GM12874 (cell line): ENCODE measurements at regions not wholly inside any gene's neighbourhood (a gene's known extent, or its start where the extent isn't known, plus 50 kb on each side); places are given as distances from the start of the nearest gene placed in this dataset.

Experiments used
- CTCF ChIP-seq: IDR thresholded peaks from 2 replicates; pipeline ENCODE4 v1.5.1; 2011; ENCODE audit warnings: low read depth, mild to moderate bottlenecking, control low read depth, low read length, moderate library complexity; ENCODE audit not compliant: insufficient read depth

GRCh38 chr14:85333841-85334240 lies 196.1 kb upstream of the FLRT2 start:
- TF ChIP-seq CTCF: no peak

GRCh38 chr14:85334316-85334715 lies 195.6 kb upstream of the FLRT2 start:
- no peak for TF ChIP-seq CTCF

GRCh38 chr14:85336257-85336656 lies 193.7 kb upstream of the FLRT2 start:
- no peak for TF ChIP-seq CTCF

GRCh38 chr14:85336817-85337216 lies 193.1 kb upstream of the FLRT2 start:
- no peak for TF ChIP-seq CTCF

- TF ChIP-seq CTCF: no peak
Measured at GRCh38 chr14:85338895-85339294, 191.0 kb upstream of the FLRT2 start.

- no peak for TF ChIP-seq CTCF
Measured at GRCh38 chr14:85342858-85343607, 186.9 kb upstream of the FLRT2 start.

GRCh38 chr14:85344171-85344570 lies 185.8 kb upstream of the FLRT2 start:
- TF ChIP-seq CTCF: no peak
